MCF 10A (cell line): ENCODE measurements at regions not wholly inside any gene's neighbourhood (a gene's known extent, or its start where the extent isn't known, plus 50 kb on each side); places are given as distances from the start of the nearest gene placed in this dataset.

Experiments
- BruUV-seq: library from RNA; stranded (reverse); fragments of 400-500 nt; replicated peaks from 2 replicates; lab custom pipeline; 2021; lab: Mats Ljungman, UMichigan
- CTCF ChIA-PET: fragments of 300-600 bp; sonication (Branson Sonifier 250); formaldehyde crosslinking; extraction: SDS; loops from one replicate; lab custom pipeline; 2021; ENCODE audit warnings: antibody characterized with exemption, inconsistent platforms; lab: Yijun Ruan, JAX
- POLR2A ChIA-PET: fragments of 300-600, 350-650 bp; sonication (Branson Sonifier 250); formaldehyde crosslinking; extraction: SDS; loops from one replicate; lab custom pipeline; 2020; ENCODE audit warnings: antibody characterized with exemption, inconsistent platforms; lab: Yijun Ruan, JAX
- DNase-seq: peaks from one replicate; pipeline ENCODE4 v3.0.0-alpha.2; 2018; ENCODE audit not compliant: unreplicated experiment
- H3K27ac Mint-ChIP-seq: one replicate; pipeline ENCODE4 v1.8.0; 2022; ENCODE audit warnings: mild to moderate bottlenecking, low read depth, mixed read lengths; ENCODE audit not compliant: unreplicated experiment
- H3K27me3 Mint-ChIP-seq: one replicate; pipeline ENCODE4 v1.8.0; 2022; ENCODE audit warnings: mixed read lengths; ENCODE audit not compliant: insufficient read depth, unreplicated experiment
- H3K36me3 Mint-ChIP-seq: one replicate; pipeline ENCODE4 v1.8.0; 2022; ENCODE audit warnings: mild to moderate bottlenecking, moderate library complexity, mixed read lengths; ENCODE audit not compliant: insufficient read depth, unreplicated experiment
- H3K4me1 Mint-ChIP-seq: one replicate; pipeline ENCODE4 v1.8.0; 2022; ENCODE audit warnings: mixed read lengths; ENCODE audit not compliant: insufficient read depth, unreplicated experiment
- H3K4me3 Mint-ChIP-seq: one replicate; pipeline ENCODE4 v1.8.0; 2022; ENCODE audit warnings: mild to moderate bottlenecking, moderate library complexity, mixed read lengths; ENCODE audit not compliant: unreplicated experiment
- H3K9me3 Mint-ChIP-seq: one replicate; pipeline ENCODE4 v1.8.0; 2022; ENCODE audit warnings: mixed read lengths; ENCODE audit not compliant: unreplicated experiment
- intact Hi-C: fragments of 100-400 bp; cut with micrococcal nuclease; formaldehyde crosslinking; loops from 2 replicates; pipeline ENCODE4 v1.14.1; 2022
- TF ChIP-seq, protein P1 (sequence below): fragments of 200-600 bp; IDR thresholded peaks from one replicate; pipeline ENCODE4 v1.8.0; 2022; ENCODE audit warnings: antibody characterized with exemption, mild to moderate bottlenecking; ENCODE audit not compliant: unreplicated experiment

DNA sequence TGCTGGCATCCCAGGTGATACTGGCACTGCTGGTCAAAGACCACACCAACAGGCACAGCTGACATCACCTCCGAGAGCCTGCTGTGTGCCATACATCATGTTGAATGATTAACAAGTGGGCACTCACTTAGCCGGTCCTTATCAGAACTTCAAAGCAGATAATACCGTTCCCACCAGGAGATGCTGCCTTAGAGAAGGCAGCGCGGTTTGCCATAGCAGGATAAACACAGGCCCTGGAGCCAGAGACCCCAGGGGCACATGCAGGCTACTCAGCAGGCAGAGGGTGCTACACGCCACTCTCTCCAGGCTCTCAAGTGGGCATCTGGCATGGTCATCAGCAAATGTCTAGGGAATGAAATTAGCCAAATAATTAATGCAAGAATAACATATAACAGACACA lies 86.5 kb upstream of the CST7 start:
- H3K4me1 Mint-ChIP-seq = no peaks in the 10 kb centered on the region
- peaks cover 17% of the 10 kb centered on the region for H3K9me3 Mint-ChIP-seq
- DNase-seq = no peak
- peaks cover 11% of the 10 kb centered on the region for H3K36me3 Mint-ChIP-seq
- no peak overlapping the region for H3K4me3 Mint-ChIP-seq
- intact Hi-C loops = no loop called here
- H3K27me3 Mint-ChIP-seq = peaks cover 12% of the 10 kb centered on the region
- TF ChIP-seq, protein P1, sequence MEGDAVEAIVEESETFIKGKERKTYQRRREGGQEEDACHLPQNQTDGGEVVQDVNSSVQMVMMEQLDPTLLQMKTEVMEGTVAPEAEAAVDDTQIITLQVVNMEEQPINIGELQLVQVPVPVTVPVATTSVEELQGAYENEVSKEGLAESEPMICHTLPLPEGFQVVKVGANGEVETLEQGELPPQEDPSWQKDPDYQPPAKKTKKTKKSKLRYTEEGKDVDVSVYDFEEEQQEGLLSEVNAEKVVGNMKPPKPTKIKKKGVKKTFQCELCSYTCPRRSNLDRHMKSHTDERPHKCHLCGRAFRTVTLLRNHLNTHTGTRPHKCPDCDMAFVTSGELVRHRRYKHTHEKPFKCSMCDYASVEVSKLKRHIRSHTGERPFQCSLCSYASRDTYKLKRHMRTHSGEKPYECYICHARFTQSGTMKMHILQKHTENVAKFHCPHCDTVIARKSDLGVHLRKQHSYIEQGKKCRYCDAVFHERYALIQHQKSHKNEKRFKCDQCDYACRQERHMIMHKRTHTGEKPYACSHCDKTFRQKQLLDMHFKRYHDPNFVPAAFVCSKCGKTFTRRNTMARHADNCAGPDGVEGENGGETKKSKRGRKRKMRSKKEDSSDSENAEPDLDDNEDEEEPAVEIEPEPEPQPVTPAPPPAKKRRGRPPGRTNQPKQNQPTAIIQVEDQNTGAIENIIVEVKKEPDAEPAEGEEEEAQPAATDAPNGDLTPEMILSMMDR = no peak
- BruUV-seq = no TSS peak
- H3K27ac Mint-ChIP-seq = no peak overlapping the region
- ChIA-PET CTCF (no interaction called here), POLR2A (interaction anchor here (0.6 kb wide), 1 partner anchor 15 kb away, joined by 3 read pairs; no protein-coding TSS in a partner anchor)

DNA sequence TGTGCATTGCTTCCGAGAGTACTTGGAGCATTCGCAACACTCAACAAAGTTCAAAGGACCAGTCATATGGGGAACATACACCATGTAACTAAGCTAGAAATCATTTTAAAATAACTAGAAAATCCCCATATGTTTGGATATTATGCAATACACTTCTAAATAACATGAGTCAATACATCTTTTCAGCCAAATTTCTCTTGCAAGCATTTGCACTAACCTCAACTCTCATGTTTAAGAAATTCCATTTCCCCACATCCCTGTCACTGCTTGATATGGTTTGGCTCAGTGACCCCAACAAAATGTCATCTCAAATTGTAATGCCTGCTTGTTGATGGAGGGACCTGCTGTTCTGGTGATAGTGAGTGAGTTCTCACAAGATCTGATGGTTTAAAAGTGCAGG lies 85.7 kb upstream of the CST7 start:
- DNase-seq = peak; percentile 37
- peaks cover 17% of the 10 kb centered on the region for H3K9me3 Mint-ChIP-seq
- intact Hi-C loops = no loop called here
- no peak overlapping the region for H3K4me3 Mint-ChIP-seq
- CTCF ChIA-PET = no interaction called here
- BruUV-seq = no TSS peak
- H3K27ac Mint-ChIP-seq = no peak overlapping the region
- peaks cover 12% of the 10 kb centered on the region for H3K27me3 Mint-ChIP-seq
- H3K4me1 Mint-ChIP-seq = no peaks in the 10 kb centered on the region
- peaks cover 11% of the 10 kb centered on the region for H3K36me3 Mint-ChIP-seq
- POLR2A ChIA-PET = no interaction called here
- TF ChIP-seq, protein P1 = no peak

DNA sequence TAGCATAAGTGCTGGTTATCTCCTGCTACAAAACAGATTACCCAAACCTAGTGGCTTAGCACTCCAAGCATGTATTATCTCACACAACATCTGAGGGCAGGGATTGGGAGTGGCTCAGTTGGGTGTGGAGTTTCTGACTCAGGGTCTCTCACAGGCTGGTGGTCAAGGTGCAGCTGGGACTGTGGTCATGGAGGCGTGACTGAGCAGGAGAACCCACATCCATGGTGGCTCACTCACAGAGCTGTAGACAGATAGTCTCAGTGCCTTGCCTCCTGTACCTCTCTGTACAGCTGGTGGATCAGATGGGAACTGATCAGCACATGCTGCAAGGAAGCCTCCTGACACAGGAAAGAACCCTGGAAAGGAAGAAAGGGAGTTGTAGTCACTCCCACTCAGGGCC lies 83.1 kb upstream of the CST7 start:
- intact Hi-C loops = no loop called here
- TF ChIP-seq, protein P1 = no peak
- no peaks in the 10 kb centered on the region for H3K4me1 Mint-ChIP-seq
- peaks cover under 1% of the 10 kb centered on the region for H3K27me3 Mint-ChIP-seq
- POLR2A ChIA-PET = no interaction called here
- no TSS peak for BruUV-seq
- peaks cover 4% of the 10 kb centered on the region for H3K36me3 Mint-ChIP-seq
- CTCF ChIA-PET = interaction anchor here (0.5 to 1.1 kb wide), 3 partner anchors 10 to 175 kb away, joined by 3 to 5 read pairs (median 4); no protein-coding TSS in a partner anchor
- H3K9me3 Mint-ChIP-seq = peaks cover 7% of the 10 kb centered on the region
- DNase-seq = no peak
- no peak overlapping the region for H3K27ac Mint-ChIP-seq
- H3K4me3 Mint-ChIP-seq = no peak overlapping the region

DNA sequence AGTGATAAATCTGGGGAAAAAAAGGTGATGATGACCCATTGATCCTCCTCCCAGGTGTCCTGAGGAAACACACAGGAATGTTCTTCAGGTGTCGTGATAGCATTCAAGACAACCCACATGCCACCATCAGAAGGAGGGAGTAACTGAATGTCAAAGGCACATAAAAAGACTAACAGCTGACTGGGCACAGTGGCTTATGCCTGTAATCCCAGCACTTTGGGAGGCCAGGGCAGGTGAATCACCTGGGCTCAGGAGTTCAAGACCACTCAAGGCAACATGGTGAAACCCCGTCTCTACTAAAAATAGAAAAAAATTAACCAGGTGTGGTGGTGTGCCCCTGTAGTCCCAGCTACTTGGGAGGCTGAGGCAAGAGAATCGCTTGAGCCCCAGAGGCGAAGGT lies 82.3 kb upstream of the CST7 start:
- H3K4me1 Mint-ChIP-seq = no peaks in the 10 kb centered on the region
- POLR2A ChIA-PET = no interaction called here
- intact Hi-C loops = no loop called here
- CTCF ChIA-PET = interaction anchor here (1.1 kb wide), 1 partner anchor 11 kb away, joined by 5 read pairs; no protein-coding TSS in a partner anchor
- BruUV-seq = no TSS peak
- DNase-seq = no peak
- H3K9me3 Mint-ChIP-seq = peaks cover 7% of the 10 kb centered on the region
- no peaks in the 10 kb centered on the region for H3K27me3 Mint-ChIP-seq
- no peak overlapping the region for H3K27ac Mint-ChIP-seq
- H3K4me3 Mint-ChIP-seq = no peak overlapping the region
- H3K36me3 Mint-ChIP-seq = peaks cover 4% of the 10 kb centered on the region
- TF ChIP-seq, protein P1 = no peak
